GM19452 (cell line): ENCODE measurements at regions not wholly inside any gene's neighbourhood (a gene's known extent, or its start where the extent isn't known, plus 50 kb on each side); places are given as distances from the start of the nearest gene placed in this dataset.

Experiments
- ATAC-seq: cut with Tn5 transposase; IDR thresholded peaks from one replicate; pipeline ENCODE4 v1.9.1; 2021; ENCODE audit not compliant: unreplicated experiment

DNA sequence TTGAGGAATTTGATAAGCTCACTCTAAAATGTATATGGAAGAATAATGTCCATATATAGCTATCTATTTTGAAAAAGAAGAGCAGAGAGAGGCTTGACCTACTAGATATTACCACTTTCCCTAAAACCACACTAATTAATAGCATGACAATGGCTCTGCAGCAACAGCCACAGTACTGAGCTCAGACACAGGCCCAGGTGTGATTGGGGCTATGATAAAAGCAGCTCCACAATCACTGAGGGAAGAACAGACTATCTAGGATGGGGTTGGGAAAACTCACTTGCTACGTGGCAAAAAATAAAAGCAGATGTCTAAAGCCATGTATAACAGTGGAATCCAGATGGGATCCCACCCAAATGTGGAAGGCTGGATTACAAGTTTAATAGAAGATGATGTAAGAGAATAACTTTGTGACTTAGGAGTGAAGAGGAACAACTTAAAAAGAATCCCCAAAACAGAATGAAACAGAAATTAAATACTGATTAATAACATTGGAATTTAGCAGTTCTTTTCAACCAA, 80.8 kb upstream of the RAB4A start:
- no peak for ATAC-seq

DNA sequence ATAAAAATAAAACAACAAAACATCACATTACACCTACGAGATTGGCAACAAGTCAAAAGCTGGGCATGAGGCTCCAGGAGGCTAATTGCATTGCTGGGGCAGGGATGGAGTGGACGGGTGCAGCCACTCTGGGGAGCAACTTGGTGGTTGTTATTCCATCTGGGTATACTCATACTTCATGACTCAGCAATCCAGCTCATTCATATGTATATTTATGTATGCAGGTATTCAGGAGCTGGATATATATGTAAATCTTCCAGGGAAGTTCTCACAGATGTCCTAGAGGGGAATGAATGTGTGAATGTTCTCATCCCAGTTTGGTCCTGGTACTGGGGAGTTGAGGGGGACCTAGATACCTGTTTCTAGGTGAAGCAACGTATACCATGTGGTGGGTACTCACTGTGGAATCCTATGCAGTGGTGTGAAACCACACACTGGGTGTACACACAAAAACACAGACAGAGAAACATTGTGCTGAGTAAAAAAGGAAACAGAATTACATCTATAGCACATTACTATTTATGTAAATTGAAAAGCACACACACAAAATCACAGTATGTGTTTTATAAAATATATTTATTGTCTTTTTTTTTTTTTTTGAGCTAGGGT, 79.7 kb upstream of the RAB4A start:
- ATAC-seq, result no peak

DNA sequence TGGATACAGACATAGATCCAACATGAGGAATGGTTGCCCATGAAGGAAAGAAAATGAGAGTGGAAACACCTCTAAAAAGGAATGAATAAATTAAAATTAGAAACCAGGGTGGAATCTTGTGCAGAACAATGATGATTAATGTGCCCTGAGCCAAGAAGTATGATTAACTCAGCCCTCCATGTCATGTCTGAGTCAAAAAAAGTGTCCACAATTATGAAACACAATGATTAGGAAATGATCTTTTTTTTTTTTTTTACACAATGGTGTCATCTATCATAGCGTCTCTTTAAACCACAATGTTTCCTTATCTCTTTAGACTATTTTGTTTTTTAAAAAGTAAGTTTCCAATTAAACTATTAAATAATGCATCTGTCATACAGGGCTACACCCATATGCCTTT, 78.9 kb upstream of the RAB4A start:
- ATAC-seq, result no peak

DNA sequence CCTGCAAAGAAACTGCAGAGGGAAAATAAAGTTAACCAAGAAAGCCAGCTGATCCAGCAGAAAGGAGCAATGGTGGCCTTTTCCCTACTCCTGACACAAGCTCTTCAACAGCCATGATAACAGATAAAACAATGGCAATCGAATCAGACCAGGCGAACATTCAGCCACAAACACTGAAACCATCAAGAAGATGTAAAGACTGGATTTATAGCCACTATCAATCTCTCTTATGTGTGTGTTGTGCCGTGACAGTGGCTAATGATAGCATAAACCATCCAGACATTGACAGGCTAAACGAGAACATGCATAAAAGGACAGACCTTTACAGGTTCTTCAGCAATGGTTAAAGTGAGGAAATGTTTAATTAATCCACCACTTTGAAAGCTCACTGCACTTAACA, 78.1 kb upstream of the RAB4A start:
- ATAC-seq, result no peak

DNA sequence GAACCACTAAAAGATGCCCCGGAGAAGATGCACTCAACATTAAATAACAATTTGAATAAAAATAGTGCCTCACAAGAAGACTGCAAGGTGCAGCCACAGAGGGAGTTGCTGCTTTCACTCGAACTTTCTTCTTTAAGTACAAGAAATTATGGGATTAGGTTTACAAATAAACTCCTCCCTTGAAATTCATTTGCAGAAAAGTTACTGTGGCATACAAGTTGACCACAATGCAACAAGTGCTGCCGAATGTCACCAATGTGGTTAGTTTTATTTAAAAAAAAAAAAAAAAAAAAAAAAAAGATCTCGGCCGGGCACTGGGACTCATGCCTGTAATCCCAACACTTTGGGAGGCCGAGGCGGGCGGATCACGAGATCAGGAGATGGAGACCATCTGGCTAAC, 76.8 kb upstream of the RAB4A start:
- no peak for ATAC-seq

DNA sequence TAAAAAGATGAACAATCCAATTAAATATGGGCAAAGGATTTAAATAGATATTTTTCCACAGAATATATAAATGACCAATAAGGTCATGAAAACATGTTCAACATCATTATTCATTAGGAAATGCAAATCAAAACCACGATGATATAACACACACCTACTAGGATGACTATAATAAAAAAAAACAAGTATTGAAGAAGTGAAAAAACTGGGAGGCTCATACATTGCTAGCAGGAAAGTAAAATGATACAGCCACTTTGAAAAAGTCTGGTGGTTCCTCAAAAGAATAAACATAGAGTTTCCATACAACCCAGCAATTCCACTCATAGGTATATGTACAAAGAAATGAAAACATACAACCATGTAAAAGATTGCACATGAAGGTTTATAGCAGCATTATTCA, 75.7 kb upstream of the RAB4A start:
- no peak for ATAC-seq

DNA sequence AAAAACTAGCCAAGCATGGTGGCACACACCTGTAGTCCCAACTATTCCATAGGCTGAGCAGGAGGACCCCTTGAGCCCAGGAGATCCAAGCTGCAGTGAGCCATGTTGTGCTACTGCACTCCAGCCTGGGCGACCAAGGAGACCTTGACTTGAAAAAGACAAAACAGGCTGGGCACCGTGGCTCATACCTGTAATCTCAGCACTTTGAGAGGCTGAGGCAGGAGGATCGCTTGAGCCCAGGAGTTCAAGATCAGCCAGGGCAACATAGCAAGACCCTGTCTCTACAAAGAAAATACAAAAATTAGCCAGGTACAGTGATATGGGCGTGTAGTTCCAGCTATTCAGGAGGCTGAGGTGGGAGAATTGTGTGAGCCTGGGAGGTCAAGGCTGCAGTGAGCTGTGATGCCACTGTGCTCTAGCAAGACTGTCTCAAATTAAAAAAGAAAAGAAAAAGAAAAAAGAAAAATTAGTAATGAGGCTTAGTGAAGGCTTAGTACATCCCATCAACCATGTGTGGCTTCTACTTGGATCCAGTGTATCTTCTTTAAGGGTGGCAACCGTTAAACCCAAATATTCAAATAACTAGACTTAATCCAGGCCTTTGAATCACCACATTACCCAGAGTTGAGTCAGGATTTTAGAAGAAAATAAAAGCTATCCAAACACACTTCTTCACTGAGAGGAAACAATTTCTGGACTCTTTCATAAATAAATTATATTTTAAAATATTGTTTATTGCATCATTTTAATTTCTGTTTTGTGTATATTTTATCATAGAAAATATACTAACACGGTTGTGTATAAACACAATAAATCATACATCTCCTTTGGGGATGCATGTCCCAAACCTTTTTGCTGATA, 74.3 kb upstream of the RAB4A start:
- no peak for ATAC-seq

DNA sequence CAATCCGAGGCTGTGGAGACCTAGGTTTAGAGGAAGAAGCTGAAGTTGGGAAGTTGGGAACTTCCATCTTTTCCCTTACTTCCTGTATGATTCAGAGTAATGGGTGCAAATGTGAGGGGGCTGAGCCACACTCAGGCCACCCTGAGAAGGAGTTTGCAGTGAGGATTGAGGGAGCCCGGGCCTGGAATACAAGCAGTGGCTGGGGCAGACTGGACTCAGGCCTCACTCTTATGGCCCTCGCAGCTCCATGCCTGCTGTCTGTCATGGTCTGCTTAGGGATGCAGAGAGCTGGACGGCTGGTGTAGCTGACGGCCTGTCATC, 73.7 kb upstream of the RAB4A start:
- no peak for ATAC-seq

DNA sequence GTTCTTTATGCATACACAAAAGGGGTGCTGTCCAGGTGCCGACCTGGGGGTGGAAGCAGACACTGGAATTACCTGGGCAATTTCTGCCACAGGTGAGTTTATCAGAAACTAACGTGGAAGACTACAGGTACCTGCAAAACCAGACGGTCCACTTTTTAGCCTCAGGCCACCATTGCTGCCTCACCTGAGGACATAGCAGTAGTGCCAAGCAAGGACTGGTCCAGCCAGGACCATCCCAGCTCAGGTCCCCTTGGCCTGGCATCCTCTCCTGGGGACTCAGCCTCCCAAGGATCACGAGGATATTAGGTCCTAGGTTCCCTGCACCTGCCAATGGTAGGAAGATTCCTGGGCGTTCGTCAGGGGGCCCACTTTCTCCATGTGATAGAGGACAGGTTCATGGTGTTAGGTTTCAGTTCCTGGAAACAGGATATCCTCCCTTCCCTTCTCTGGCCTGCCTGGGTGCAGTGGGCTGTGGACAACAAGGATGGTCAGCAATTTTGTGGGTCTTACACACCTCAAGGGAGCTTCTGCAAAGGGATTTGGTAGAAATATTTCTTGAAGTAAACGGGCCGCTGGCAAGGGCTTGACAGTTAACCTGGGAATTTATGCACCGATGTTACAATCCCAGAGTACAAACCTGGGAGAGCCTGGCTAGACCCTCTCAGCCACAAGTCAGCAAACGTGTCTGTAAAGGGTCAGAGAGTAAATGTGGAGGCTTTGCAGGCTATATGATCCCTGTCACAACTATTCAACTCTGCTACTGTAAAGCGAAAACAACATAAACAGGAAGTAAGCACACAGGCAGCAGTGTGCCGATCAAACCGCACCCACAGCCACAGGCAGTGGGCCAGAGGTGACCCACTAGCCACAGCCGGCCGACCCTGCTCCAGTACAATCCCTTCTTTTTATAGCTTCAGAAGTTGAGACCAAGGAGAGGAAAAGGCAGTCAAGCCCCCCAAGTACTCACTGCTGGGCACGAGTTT, 71.4 kb upstream of the RAB4A start:
- no peak for ATAC-seq

DNA sequence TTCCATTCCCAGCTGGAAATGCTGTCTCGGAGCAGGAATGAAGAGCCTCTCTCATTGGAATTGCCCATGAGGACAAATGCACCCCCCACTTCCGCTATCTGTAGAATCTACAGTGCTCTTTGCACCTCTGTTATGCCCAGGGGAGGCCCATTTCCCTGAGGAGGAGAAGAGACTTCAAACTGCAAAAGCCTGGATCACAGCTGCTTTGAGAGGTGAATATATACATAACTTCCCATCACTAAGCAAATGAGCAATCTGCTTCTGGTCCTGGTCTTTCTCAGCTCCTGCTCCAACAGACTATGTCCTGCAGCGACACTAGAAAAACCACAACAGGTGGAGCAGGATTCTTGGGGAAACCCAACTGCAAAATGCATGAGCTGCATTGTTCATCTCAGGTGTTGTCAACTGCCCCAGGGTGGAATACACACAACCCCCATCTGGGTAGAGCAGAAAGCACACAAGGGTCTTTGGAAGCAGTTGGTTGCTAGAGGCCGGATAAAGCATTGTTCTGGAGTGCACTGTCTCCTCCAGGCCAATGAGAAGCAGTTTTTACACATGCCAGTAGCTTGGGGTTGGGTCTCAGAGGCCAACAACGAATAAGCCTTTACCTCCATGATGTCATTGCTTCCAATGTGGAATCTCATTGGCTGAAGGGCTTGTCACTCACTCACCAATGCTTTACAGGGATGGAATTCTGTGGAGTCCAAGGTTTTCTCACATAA, 67.7 kb upstream of the RAB4A start:
- ATAC-seq, result no peak

DNA sequence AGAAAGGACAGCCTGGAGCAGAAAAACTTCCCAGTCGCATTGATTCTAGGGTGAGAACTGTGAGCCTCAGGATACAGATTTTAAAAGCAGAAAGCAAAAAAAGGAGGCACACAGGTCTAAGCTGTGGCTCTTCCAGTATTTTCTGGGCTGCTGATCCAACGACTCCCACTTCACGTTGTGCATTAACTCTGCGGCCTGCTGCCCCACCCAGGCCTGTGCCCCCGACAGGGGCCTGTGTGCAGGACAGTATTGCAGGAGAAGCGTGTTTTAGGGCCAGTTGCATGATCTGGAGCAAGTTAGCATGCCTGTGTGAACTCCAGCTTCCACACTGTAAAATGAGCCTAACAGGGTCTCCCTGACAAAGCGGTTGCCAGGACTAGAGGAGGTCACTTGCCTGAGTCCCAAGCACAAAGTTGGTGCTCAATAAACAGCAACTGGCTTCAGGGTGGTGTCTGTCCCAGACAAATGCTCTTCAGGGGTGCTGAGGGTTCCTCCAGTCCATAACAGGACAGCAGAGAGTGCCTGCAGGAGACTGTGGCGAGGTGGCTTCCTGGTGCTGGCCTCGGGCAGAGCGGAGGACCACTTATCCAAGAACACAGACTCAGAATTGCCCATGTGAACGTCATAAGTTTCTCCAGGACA, 66.8 kb upstream of the RAB4A start:
- no peak for ATAC-seq

DNA sequence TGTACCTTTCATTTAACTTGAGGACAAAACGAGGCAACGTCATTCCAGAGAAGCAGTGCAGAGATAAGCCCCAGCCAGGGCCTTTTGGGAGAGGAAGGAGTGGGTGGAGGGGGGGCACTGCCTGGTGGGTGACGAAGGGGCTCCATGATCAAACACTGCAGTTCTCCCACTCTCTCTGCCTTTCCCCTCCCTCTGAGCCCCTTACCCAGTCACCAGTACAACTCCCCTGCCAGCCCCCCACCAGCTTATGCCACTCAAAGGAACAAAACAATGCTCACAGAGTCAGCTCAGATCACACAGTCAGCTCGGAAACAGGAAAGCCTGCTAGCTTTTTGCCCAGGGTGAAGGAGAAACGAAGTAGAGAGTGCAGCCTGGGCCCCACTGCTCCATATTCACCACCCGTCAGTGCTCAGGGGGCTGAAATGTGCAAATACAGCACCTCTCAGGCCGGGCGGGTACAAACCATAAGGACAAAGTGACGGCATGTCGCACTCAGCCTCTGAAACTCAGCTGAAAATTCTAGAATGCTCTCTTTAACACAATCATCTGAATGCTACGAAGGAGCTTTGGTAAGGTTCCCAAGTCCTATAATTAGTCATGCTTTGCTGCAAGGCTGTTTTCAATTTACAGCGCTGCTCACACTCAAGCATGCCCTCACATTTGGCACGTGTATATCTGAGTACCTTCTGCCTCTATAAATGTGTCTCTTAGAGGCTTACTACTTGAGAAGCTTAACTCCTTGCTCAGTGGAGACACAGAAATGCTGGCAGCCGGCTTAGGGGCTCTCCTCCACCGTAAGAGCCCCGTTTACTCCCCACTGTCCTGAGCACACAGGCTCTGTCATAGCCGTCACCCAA, 65.8 kb upstream of the RAB4A start:
- no peak for ATAC-seq

DNA sequence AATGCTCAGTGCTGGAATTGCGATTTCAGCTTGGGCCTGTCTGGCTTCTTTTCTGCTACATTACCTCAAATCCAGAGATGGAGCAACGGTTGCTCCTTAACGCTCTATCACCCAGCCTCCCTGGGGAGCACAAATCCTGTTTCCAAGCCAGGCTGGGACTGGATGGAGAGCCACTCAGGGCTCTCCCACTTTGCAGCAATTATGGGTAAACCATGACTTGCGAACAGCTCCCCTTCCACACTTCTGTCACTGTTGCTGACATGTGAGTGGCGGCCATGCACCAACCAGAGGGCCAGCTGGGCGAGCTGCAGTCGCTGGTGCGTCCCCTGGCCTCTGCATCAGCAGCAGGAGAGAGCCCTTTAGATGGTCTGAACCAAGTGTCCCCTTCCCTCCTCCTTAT, 65.1 kb upstream of the RAB4A start:
- ATAC-seq, result no peak

DNA sequence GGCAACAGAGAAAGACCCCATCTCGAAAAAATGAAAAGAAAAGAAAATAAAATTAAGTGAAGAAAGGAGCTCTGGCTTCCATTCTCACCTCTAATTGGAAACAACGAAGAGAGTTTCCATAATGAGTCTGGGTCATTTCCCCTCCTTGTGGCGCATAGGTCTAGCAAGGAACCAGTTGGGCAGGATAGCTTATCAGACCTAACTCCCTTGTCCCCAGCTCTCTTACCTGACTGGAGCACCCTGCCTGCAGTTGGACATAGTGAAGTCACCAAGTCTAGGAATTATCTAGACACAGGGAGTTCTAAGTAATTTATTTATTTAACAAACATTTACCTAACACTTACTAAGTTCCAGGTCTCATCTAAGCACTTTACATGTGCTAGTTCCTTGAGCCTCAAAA, 63.0 kb upstream of the RAB4A start:
- ATAC-seq, result no peak

DNA sequence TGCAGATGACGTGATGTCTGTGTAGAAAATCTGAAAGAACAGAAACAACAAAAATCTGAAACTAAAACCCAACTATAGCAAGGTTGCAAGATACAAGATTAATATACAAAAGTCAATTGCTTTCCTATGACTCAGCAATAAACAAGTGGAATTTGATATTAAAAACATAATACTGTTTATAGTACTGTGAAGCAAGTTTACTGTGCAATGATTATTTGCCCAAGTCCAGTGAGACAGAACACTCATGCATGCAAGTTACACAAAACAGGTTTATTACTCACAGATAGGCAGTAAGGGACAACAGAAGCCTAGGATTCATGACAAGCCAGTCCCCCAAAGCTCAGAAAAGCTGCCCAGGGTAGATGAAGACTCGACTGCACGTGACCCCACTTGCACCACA, 62.4 kb upstream of the RAB4A start:
- no peak for ATAC-seq

DNA sequence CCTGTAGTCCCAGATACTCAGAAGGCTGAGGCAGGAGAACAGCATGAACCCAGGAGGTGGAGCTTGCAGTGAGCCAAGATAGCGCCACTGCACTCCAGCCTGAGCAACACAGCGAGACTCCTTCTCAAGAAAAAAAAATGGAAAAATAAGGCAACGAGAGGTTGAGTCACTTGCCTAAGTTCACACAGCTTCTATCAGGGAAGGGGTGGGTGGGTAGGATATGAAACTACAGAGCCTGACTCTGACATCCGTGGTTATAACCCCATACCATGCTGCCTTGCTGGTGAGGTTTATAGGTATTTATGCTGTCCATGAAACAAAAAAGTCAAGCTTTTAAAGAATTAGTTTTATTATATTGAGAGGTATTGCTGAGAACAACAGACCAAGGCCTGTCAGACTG, 61.5 kb upstream of the RAB4A start:
- no peak for ATAC-seq

DNA sequence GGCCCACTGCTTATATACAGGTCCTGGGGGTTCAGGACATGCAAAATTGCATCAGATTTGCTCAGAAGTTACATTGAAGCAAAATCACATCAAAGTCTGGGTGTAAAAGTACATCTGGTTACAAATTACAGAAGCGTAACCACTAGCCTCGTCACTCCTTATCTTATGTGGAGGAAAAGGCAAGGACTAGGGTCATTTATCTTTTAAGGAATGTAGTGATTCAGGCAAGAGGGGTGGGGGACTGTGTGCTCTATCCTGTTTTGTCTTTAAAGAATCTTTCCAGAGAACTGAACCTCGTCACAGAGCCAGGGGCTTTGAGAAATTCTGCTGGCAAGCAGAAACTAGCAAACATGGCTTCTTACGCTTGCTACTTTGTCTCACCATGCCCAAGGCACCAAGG, 61.1 kb upstream of the RAB4A start:
- ATAC-seq, result no peak

DNA sequence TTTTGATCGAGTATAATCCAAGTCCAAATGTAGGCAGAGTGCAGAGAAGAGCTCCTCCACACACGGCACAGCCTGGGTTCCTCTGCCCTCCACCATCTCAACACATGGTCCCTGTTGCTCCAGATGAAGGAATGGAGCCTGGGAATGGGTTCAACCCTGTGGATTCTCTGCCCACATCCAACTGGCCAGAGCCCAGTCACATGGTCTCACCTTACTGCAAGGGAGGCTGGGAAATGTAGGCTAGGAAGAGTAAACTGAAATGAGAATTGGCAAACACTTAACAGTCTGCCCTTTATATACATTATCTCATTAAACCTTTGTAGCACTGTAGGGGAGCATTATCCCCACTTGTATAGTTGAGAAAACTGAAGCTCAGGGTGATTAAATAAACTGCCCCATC, 60.1 kb upstream of the RAB4A start:
- ATAC-seq, result no peak

DNA sequence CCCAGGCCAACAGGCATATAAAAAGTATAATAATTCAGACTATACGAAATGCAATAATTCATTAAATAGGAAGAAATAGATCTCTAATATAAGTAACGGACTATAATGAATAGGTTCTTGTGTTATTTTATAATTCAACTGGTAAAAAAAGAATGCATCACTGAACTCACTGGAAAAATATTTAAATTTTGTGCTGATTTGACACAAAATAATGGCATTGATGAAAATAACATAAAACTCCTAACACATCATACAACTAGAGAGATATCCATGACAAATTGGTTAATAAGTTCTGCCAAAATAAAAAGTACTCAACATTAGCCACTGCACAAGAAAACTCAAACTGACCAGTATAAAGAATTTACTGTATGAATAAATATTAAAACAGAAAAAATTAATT, 57.1 kb upstream of the RAB4A start:
- no peak for ATAC-seq

DNA sequence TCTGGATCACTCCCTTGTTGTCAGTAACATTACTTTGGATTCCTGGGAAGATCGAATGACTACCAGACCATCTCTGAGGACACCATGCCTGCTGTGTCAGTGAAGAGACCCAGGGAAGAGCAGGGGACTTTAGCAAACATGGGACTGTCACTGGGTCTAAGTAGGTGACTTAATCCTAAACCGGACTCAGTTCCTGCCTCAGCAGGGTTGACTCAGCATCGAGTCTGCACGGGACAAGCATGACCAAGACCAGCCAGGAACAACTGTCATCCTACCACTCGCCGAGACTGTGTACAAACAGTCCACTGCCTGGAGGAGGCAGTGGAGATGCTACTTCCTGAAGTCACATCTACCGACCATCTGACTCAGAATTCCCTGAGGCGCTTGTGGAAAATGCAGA, 53.2 kb upstream of the RAB4A start:
- ATAC-seq, result no peak
